ENCODE measurements at regions not wholly inside any gene's neighbourhood (a gene's known extent, or its start where the extent isn't known, plus 50 kb on each side); places are given as distances from the start of the nearest gene placed in this dataset.

GRCh38 chr15:94760348-94760747, 529.0 kb downstream of the MCTP2 start:
- Histone ChIP-seq H2AK5ac (ENCODE audit: low read depth, low read length) (peak overlapping the region; percentile 83; the same call in 1 of the 2 replicates), H3K23ac (ENCODE audit: insufficient read length) (no peak overlapping the region), H3K27ac (ENCODE audit: low read depth, low read length) (peak overlapping the region; percentile 5; the same call in 1 of the 2 replicates), H3K14ac (ENCODE audit: insufficient read length) (no peak overlapping the region), H3K9ac (replicated peaks in 1 of 4; ENCODE audit: extremely low read depth in 1 of 4, low read depth in 3 of 4, low read length in 3 of 4) (no peak overlapping the region), H3K23me2 (ENCODE audit: low read depth, low read length) (no peaks in the 10 kb centered on the region), H2BK12ac (ENCODE audit: low read depth, low read length) (peak overlapping the region; percentile 79; the same call in 1 of the 2 replicates), H3K9me3 (ENCODE audit: insufficient read depth in 2 of 2, low read depth in 1 of 2, low read length in 1 of 2) (no peaks in the 10 kb centered on the region), H4K8ac (ENCODE audit: extremely low read depth, insufficient read depth, low read length) (no peak overlapping the region), H3K4me3 (ENCODE audit: extremely low read depth in 1 of 4, insufficient read depth in 2 of 4, low read depth in 3 of 4, low read length in 4 of 4) (no peak overlapping the region), H3K79me1 (ENCODE audit: low read depth, low read length) (no peaks in the 10 kb centered on the region), H2BK15ac (ENCODE audit: low read length) (no peak overlapping the region), H2BK20ac (ENCODE audit: low read length) (peak overlapping the region; percentile 88), H3K4me2 (ENCODE audit: insufficient read depth in 1 of 2, low read depth in 2 of 2, low read length in 2 of 2) (peak overlapping the region in 1 of 2 experiments; percentile 39; a peak in 1 of 4 replicates), H2AFZ (ENCODE audit: low read length) (no peak overlapping the region), H3K36me3 (ENCODE audit: control insufficient read depth in 2 of 4, insufficient read depth in 4 of 4, low read length in 3 of 4) (no peaks in the 10 kb centered on the region), H3K79me2 (ENCODE audit: control insufficient read depth in 1 of 2, insufficient read depth in 2 of 2, low read length in 2 of 2) (no peaks in the 10 kb centered on the region), H2BK120ac (replicated peaks; ENCODE audit: low read depth, low read length) (peak overlapping the region; percentile 98), H3K56ac (replicated peaks; ENCODE audit: insufficient read length, low read depth, low read length) (peak overlapping the region; percentile 59), H3K4me1 (replicated peaks in 1 of 4; ENCODE audit: control insufficient read depth in 3 of 4, insufficient read depth in 4 of 4, low read length in 3 of 4) (peaks cover 0 to 16% (median 12%) of the 10 kb centered on the region in 4 experiments; a peak in 5 of 7 replicates), H3K18ac (ENCODE audit: extremely low read depth, low read length) (peak overlapping the region; percentile 89), H4K5ac (ENCODE audit: insufficient read length, low read depth, low read length) (peak overlapping the region; percentile 68), H3K4ac (replicated peaks; ENCODE audit: insufficient read length, low read depth, low read length) (peak overlapping the region; percentile 78), H3K27me3 (replicated peaks in 1 of 4; ENCODE audit: control insufficient read depth in 3 of 4, extremely low read depth in 1 of 4, insufficient read depth in 3 of 4, low read length in 3 of 4) (no peaks in the 10 kb centered on the region), H2BK5ac (ENCODE audit: low read depth, low read length) (peak overlapping the region; percentile 94; the same call in 1 of the 2 replicates), H4K91ac (replicated peaks; ENCODE audit: insufficient read length, low read length) (peak overlapping the region; percentile 95), H4K20me1 (replicated peaks in 1 of 2; ENCODE audit: control insufficient read depth in 1 of 2, insufficient read depth in 2 of 2, low read length in 2 of 2) (no peaks in the 10 kb centered on the region)
- no peak for FAIRE-seq
- 60% methylated on average over 2 of the region's 2 CpGs; no CpG with 5 or more reads in 1 of the 2 experiments for WGBS, 2 experiments (ENCODE audit: extremely low coverage in 1 of 2, insufficient coverage in 1 of 2, insufficient read length in 1 of 2, insufficient replicate concordance in 2 of 2, low coverage in 1 of 2, low lambda C conversion rate in 2 of 2, missing lambda C conversion rate in 1 of 2)
- no peak for DNase-seq (ENCODE audit: low read depth in 1 of 2, low spot score in 2 of 2)
- CTCF ChIA-PET (ENCODE audit: partially characterized antibody), result interaction anchor here (0.9 to 1.1 kb wide), 2 partner anchors 60 to 234 kb away, joined by 3 read pairs; no protein-coding TSS in a partner anchor
- POLR2A ChIA-PET (ENCODE audit: partially characterized antibody), result no interaction called here
- no peak for TF ChIP-seq SP4 (IDR thresholded peaks at IDR 0.05; ENCODE audit: low read length)

Measured in H1 (cell line).